OCI-M1 (cell line): ENCODE measurements at regions not wholly inside any gene's neighbourhood (a gene's known extent, or its start where the extent isn't known, plus 50 kb on each side); places are given as distances from the start of the nearest gene placed in this dataset.
"Not testable (repeated sequence)": the region's sequence is repeated elsewhere in the genome, so short reads cannot be mapped to it uniquely, and the experiment has no call there.

ENCODE experiments used
- DNase-seq: peaks from one replicate; lab custom pipeline; 2025; lab: John Stamatoyannopoulos, UW

- DNase-seq: no peak
Observed at GRCh38 chr5:68067976-68068603, 147.5 kb upstream of the PIK3R1 start.

- no peak for DNase-seq
Observed at GRCh38 chr5:68067291-68067690, 148.3 kb upstream of the PIK3R1 start.

GRCh38 chr5:68066277-68066955 is 149.1 kb upstream of the PIK3R1 start:
- no peak for DNase-seq

GRCh38 chr5:68065321-68065720 is 150.2 kb upstream of the PIK3R1 start:
- not testable (repeated sequence) for DNase-seq

GRCh38 chr5:68060382-68060781 is 155.2 kb upstream of the PIK3R1 start:
- no peak for DNase-seq

GRCh38 chr5:68057191-68057590 is 158.4 kb upstream of the PIK3R1 start:
- no peak for DNase-seq

- no peak for DNase-seq
Observed at GRCh38 chr5:68055686-68056085, 159.9 kb upstream of the PIK3R1 start.

- DNase-seq: no peak
Observed at GRCh38 chr5:68054638-68055037, 160.9 kb upstream of the PIK3R1 start.

- no peak for DNase-seq
Observed at GRCh38 chr5:68053202-68053601, 162.4 kb upstream of the PIK3R1 start.

GRCh38 chr5:68049053-68049713 is 166.4 kb upstream of the PIK3R1 start:
- DNase-seq: no peak

- DNase-seq: no peak
Observed at GRCh38 chr5:68048516-68048915, 167.0 kb upstream of the PIK3R1 start.

GRCh38 chr5:68048054-68048453 is 167.5 kb upstream of the PIK3R1 start:
- peak; percentile 16 for DNase-seq

- no peak for DNase-seq
Observed at GRCh38 chr5:68047035-68047434, 168.5 kb upstream of the PIK3R1 start.

GRCh38 chr5:68046445-68046844 is 169.1 kb upstream of the PIK3R1 start:
- no peak for DNase-seq

- no peak for DNase-seq
Observed at GRCh38 chr5:68041293-68041692, 174.3 kb upstream of the PIK3R1 start.

- no peak for DNase-seq
Observed at GRCh38 chr5:68037546-68037945, 178.0 kb upstream of the PIK3R1 start.

GRCh38 chr5:68033961-68034571 is 181.5 kb upstream of the PIK3R1 start:
- no peak for DNase-seq

- no peak for DNase-seq
Observed at GRCh38 chr5:68033029-68033428, 182.5 kb upstream of the PIK3R1 start.

GRCh38 chr5:68032216-68032762 is 183.3 kb upstream of the PIK3R1 start:
- no peak for DNase-seq

- no peak for DNase-seq
Observed at GRCh38 chr5:68028131-68028727, 187.3 kb upstream of the PIK3R1 start.

- DNase-seq: no peak
Observed at GRCh38 chr5:68027519-68027918, 188.0 kb upstream of the PIK3R1 start.
